ENCODE measurements at regions not wholly inside any gene's neighbourhood (a gene's known extent, or its start where the extent isn't known, plus 50 kb on each side); places are given as distances from the start of the nearest gene placed in this dataset.

GRCh38 chr18:27652480-27653121 lies 467.5 kb upstream of the CHST9 start:
- Histone ChIP-seq H3K36me3 (no peaks in the 10 kb centered on the region), H3K27ac (no peak overlapping the region), H3K9me3 (no peaks in the 10 kb centered on the region), H3K4me1 (ENCODE audit: control insufficient read depth in 1 of 2, insufficient read depth in 1 of 2, low read depth in 1 of 2, low read length in 1 of 2) (no peaks in the 10 kb centered on the region), H3K27me3 (no peaks in the 10 kb centered on the region), H3K4me3 (ENCODE audit: low read depth in 1 of 2, low read length in 1 of 2) (no peak overlapping the region)
- no peak for TF ChIP-seq CTCF (IDR thresholded peaks at IDR 0.05)

- no peak for TF ChIP-seq CTCF (IDR thresholded peaks at IDR 0.05)
- Histone ChIP-seq H3K27ac (no peak overlapping the region), H3K9me3 (no peaks in the 10 kb centered on the region), H3K4me1 (ENCODE audit: control insufficient read depth in 1 of 2, insufficient read depth in 1 of 2, low read depth in 1 of 2, low read length in 1 of 2) (no peaks in the 10 kb centered on the region), H3K27me3 (no peaks in the 10 kb centered on the region), H3K4me3 (ENCODE audit: low read depth in 1 of 2, low read length in 1 of 2) (no peak overlapping the region), H3K36me3 (no peaks in the 10 kb centered on the region)
These were observed 464.5 kb upstream of the CHST9 start for GRCh38 chr18:27649621-27650020.

- no peaks in the 10 kb centered on the region for H3K4me1 ChIP-seq (ENCODE audit: control insufficient read depth in 1 of 2, insufficient read depth in 1 of 2, low read depth in 1 of 2, low read length in 1 of 2)
- no peaks in the 10 kb centered on the region for H3K27me3 ChIP-seq
- H3K4me3 ChIP-seq (ENCODE audit: low read depth in 1 of 2, low read length in 1 of 2): no peak overlapping the region
- TF ChIP-seq CTCF (IDR thresholded peaks at IDR 0.05): no peak
- no peaks in the 10 kb centered on the region for H3K9me3 ChIP-seq
- no peaks in the 10 kb centered on the region for H3K36me3 ChIP-seq
- H3K27ac ChIP-seq: no peak overlapping the region
These were observed 460.8 kb upstream of the CHST9 start for GRCh38 chr18:27645929-27646328.

GRCh38 chr18:27636576-27637085 lies 451.5 kb upstream of the CHST9 start:
- H3K4me3 ChIP-seq (ENCODE audit: low read depth in 1 of 2, low read length in 1 of 2): no peak overlapping the region
- no peak overlapping the region for H3K27ac ChIP-seq
- H3K9me3 ChIP-seq: no peaks in the 10 kb centered on the region
- no peaks in the 10 kb centered on the region for H3K36me3 ChIP-seq
- no peaks in the 10 kb centered on the region for H3K4me1 ChIP-seq (ENCODE audit: control insufficient read depth in 1 of 2, insufficient read depth in 1 of 2, low read depth in 1 of 2, low read length in 1 of 2)
- no peaks in the 10 kb centered on the region for H3K27me3 ChIP-seq
- TF ChIP-seq CTCF (IDR thresholded peaks at IDR 0.05): no peak

GRCh38 chr18:27632706-27633105 lies 447.6 kb upstream of the CHST9 start:
- no peaks in the 10 kb centered on the region for H3K9me3 ChIP-seq
- no peak overlapping the region for H3K27ac ChIP-seq
- H3K27me3 ChIP-seq: no peaks in the 10 kb centered on the region
- no peaks in the 10 kb centered on the region for H3K36me3 ChIP-seq
- H3K4me3 ChIP-seq (ENCODE audit: low read depth in 1 of 2, low read length in 1 of 2): no peak overlapping the region
- no peak for TF ChIP-seq CTCF (IDR thresholded peaks at IDR 0.05)
- no peaks in the 10 kb centered on the region for H3K4me1 ChIP-seq (ENCODE audit: control insufficient read depth in 1 of 2, insufficient read depth in 1 of 2, low read depth in 1 of 2, low read length in 1 of 2)
